ENCODE measurements at regions not wholly inside any gene's neighbourhood (a gene's known extent, or its start where the extent isn't known, plus 50 kb on each side); places are given as distances from the start of the nearest gene placed in this dataset.
"Not testable (repeated sequence)": the region's sequence is repeated elsewhere in the genome, so short reads cannot be mapped to it uniquely, and the experiment has no call there.

DNA sequence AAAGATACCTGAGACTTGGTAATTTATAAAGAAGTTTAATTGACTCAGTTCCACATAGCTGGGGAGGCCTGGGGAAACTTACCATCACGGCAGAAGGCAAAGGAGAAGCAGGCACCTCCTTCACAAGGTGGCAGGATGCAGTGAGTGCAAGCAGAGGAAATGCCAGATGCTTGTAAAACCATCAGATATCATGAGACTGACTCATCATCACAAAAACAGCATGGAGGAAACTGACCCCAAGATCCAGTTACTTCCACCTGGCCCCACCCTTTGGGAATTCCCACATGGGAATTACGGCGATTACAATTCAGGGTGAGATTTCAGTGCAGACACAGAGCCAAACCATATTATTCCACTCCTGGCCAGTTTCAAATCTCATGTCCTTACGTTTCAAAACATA, 514.7 kb upstream of the SPANXN1 start:
- H3K27me3 ChIP-seq (ENCODE audit: control insufficient read depth in 3 of 3, insufficient read depth in 3 of 3, low read length in 2 of 3): no peaks in the 10 kb centered on the region
- no peak overlapping the region for H3K9ac ChIP-seq (ENCODE audit: insufficient read depth in 1 of 2, low read length in 2 of 2)
- no peak for ATAC-seq (ENCODE audit: insufficient read depth, low FRiP score)
- H3K4me3 ChIP-seq: no peak overlapping the region
- no peak for DNase-seq
- no peaks in the 10 kb centered on the region for H3K4me1 ChIP-seq (ENCODE audit: control insufficient read depth in 5 of 5, insufficient read depth in 5 of 5, low read length in 5 of 5)
- peaks cover 0 to 6% (median 0%) of the 10 kb centered on the region in 4 donors for H3K9me3 ChIP-seq (ENCODE audit: control insufficient read depth in 4 of 4, insufficient read depth in 3 of 4, low read length in 3 of 4)
- TF ChIP-seq, protein P1, sequence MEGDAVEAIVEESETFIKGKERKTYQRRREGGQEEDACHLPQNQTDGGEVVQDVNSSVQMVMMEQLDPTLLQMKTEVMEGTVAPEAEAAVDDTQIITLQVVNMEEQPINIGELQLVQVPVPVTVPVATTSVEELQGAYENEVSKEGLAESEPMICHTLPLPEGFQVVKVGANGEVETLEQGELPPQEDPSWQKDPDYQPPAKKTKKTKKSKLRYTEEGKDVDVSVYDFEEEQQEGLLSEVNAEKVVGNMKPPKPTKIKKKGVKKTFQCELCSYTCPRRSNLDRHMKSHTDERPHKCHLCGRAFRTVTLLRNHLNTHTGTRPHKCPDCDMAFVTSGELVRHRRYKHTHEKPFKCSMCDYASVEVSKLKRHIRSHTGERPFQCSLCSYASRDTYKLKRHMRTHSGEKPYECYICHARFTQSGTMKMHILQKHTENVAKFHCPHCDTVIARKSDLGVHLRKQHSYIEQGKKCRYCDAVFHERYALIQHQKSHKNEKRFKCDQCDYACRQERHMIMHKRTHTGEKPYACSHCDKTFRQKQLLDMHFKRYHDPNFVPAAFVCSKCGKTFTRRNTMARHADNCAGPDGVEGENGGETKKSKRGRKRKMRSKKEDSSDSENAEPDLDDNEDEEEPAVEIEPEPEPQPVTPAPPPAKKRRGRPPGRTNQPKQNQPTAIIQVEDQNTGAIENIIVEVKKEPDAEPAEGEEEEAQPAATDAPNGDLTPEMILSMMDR (IDR thresholded peaks at IDR 0.05; ENCODE audit: control extremely low read depth, extremely low read depth): no peak
- H3K36me3 ChIP-seq (ENCODE audit: control insufficient read depth in 4 of 4, insufficient read depth in 4 of 4, low read length in 4 of 4): no peaks in the 10 kb centered on the region
- H3K27ac ChIP-seq (ENCODE audit: low read depth in 1 of 2, low read length in 1 of 2): no peak overlapping the region
- 69 to 85% methylated on average over 4 of the region's 4 CpGs for WGBS, 2 donors

DNA sequence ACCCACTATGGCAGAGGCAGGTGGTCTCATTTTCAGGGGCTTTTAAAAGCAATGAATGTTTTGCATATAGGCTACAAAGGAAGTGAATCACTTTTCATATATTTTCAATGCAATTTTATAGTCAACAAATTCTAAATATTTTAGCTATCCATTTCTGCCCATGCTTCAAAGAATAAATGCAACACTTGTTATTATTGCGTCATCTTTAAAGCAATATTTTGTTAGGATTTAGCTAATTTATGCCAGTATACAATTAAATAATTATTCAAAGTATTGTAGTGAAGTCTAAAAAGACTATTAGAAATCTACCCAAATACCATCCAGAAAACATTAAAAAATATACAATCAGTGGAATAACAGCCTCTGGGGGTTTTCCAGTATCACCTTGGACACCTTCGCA, 509.1 kb upstream of the SPANXN1 start:
- no peak overlapping the region for H3K4me3 ChIP-seq
- WGBS, 2 donors: 82 to 85% methylated on average over 2 of the region's 2 CpGs
- H3K27me3 ChIP-seq (ENCODE audit: control insufficient read depth in 3 of 3, insufficient read depth in 3 of 3, low read length in 2 of 3): no peaks in the 10 kb centered on the region
- H3K36me3 ChIP-seq (ENCODE audit: control insufficient read depth in 4 of 4, insufficient read depth in 4 of 4, low read length in 4 of 4): no peaks in the 10 kb centered on the region
- peaks cover 0 to 2% (median 0%) of the 10 kb centered on the region in 4 donors for H3K9me3 ChIP-seq (ENCODE audit: control insufficient read depth in 4 of 4, insufficient read depth in 3 of 4, low read length in 3 of 4)
- no peaks in the 10 kb centered on the region for H3K4me1 ChIP-seq (ENCODE audit: control insufficient read depth in 5 of 5, insufficient read depth in 5 of 5, low read length in 5 of 5)
- no peak overlapping the region for H3K9ac ChIP-seq (ENCODE audit: insufficient read depth in 1 of 2, low read length in 2 of 2)
- ATAC-seq (ENCODE audit: insufficient read depth, low FRiP score): no peak
- no peak for DNase-seq
- H3K27ac ChIP-seq (ENCODE audit: low read depth in 1 of 2, low read length in 1 of 2): no peak overlapping the region
- TF ChIP-seq, protein P1 (IDR thresholded peaks at IDR 0.05; ENCODE audit: control extremely low read depth, extremely low read depth): no peak

GRCh38 chrX:144768540-144768939, 478.8 kb upstream of the SPANXN1 start:
- Histone ChIP-seq H3K9ac (ENCODE audit: insufficient read depth in 1 of 2, low read length in 2 of 2) (no peak overlapping the region), H3K36me3 (ENCODE audit: control insufficient read depth in 4 of 4, insufficient read depth in 4 of 4, low read length in 4 of 4) (no peaks in the 10 kb centered on the region), H3K4me1 (ENCODE audit: control insufficient read depth in 5 of 5, insufficient read depth in 5 of 5, low read length in 5 of 5) (no peaks in the 10 kb centered on the region), H3K9me3 (ENCODE audit: control insufficient read depth in 4 of 4, insufficient read depth in 3 of 4, low read length in 3 of 4) (no peaks in the 10 kb centered on the region), H3K27ac (ENCODE audit: low read depth in 1 of 2, low read length in 1 of 2) (no peak overlapping the region), H3K4me3 (no peak overlapping the region), H3K27me3 (ENCODE audit: control insufficient read depth in 3 of 3, insufficient read depth in 3 of 3, low read length in 2 of 3) (no peaks in the 10 kb centered on the region)
- DNase-seq (no peak), ATAC-seq (ENCODE audit: insufficient read depth, low FRiP score) (no peak)
- TF ChIP-seq, protein P1 (IDR thresholded peaks at IDR 0.05; ENCODE audit: control extremely low read depth, extremely low read depth): no peak

DNA sequence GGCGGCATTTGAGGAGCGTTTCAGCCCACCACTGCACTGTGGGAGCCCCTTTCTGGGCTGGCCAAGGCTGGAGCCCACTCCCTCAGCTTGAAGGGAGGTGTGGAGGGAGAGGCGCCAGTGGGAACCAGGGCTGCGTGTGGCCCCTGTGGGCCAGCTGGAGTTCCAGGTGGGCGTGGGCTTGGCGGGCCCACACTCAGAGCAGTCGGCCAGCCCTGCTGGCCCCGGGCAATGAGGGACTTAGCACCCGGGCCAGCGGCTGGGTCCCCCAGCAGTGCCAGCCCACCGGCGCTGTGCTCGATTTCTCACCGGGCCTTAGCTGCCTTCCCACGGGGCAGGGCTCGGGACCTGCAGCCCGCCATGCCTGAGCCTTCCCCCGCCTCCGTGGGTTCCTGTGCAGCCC, 463.8 kb upstream of the SPANXN1 start:
- H3K9me3 ChIP-seq (ENCODE audit: control insufficient read depth in 4 of 4, insufficient read depth in 3 of 4, low read length in 3 of 4); DNase-seq; H3K36me3 ChIP-seq (ENCODE audit: control insufficient read depth in 4 of 4, insufficient read depth in 4 of 4, low read length in 4 of 4); H3K4me1 ChIP-seq (ENCODE audit: control insufficient read depth in 5 of 5, insufficient read depth in 5 of 5, low read length in 5 of 5); H3K9ac ChIP-seq (ENCODE audit: insufficient read depth in 1 of 2, low read length in 2 of 2); H3K27ac ChIP-seq (ENCODE audit: low read depth in 1 of 2, low read length in 1 of 2); H3K4me3 ChIP-seq; ATAC-seq (ENCODE audit: insufficient read depth, low FRiP score); H3K27me3 ChIP-seq (ENCODE audit: control insufficient read depth in 3 of 3, insufficient read depth in 3 of 3, low read length in 2 of 3): not testable (repeated sequence)
- WGBS, 2 donors: 91 to 92% methylated on average over 4 to 19 of the region's 19 CpGs
